ENCODE measurements at regions not wholly inside any gene's neighbourhood (a gene's known extent, or its start where the extent isn't known, plus 50 kb on each side); places are given as distances from the start of the nearest gene placed in this dataset.

- TF ChIP-seq ZNF114 (CRISPR knock-in tag; IDR thresholded peaks at IDR 0.05) (no peak), JUNB (IDR thresholded peaks at IDR 0.05; ENCODE audit: unreplicated experiment) (no peak), POLR2AphosphoS5 (IDR thresholded peaks at IDR 0.05; ENCODE audit: low read depth) (no peak), EZH2phosphoT487 (IDR thresholded peaks at IDR 0.05; ENCODE audit: unreplicated experiment) (no peak), ZNF331 (CRISPR knock-in tag; IDR thresholded peaks at IDR 0.05; ENCODE audit: low read depth) (no peak), CTCF (conservative IDR thresholded peaks at IDR 0.05; ENCODE audit: low read depth in 2 of 2) (no peak), REST (IDR thresholded peaks at IDR 0.05; ENCODE audit: unreplicated experiment) (no peak), CREB1 (CRISPR knock-in tag; IDR thresholded peaks at IDR 0.05; ENCODE audit: low read depth) (no peak), EZH2 (IDR thresholded peaks at IDR 0.05; ENCODE audit: low read depth, unreplicated experiment) (no peak), STAT1 (IDR thresholded peaks at IDR 0.05; ENCODE audit: unreplicated experiment) (no peak), ZNF462 (CRISPR knock-in tag; IDR thresholded peaks at IDR 0.05) (no peak), NANOG (IDR thresholded peaks at IDR 0.05; ENCODE audit: borderline replicate concordance) (no peak)
- peaks cover 10% of the 10 kb centered on the region for H3K4me1 Mint-ChIP-seq
- H3K27ac Mint-ChIP-seq: peak overlapping the region; percentile 18; the same call in 1 of the 2 replicates
- H3K27me3 Mint-ChIP-seq (ENCODE audit: insufficient read depth, low read depth, poor library complexity): peaks cover 3% of the 10 kb centered on the region
- no peaks in the 10 kb centered on the region for H3K36me3 Mint-ChIP-seq (ENCODE audit: low read depth)
- Histone ChIP-seq H3K79me2 (replicated peaks; ENCODE audit: insufficient read depth) (no peaks in the 10 kb centered on the region), H3K4me2 (no peak overlapping the region), H3F3A (replicated peaks; ENCODE audit: low read depth) (no peaks in the 10 kb centered on the region), H2AFZ (peak overlapping the region; percentile 21; the same call in 1 of the 2 replicates), H3K9me2 (ENCODE audit: insufficient read depth) (peaks cover 19% of the 10 kb centered on the region), H3K27me3 (ENCODE audit: insufficient read depth) (no peaks in the 10 kb centered on the region), H3K27ac (ENCODE audit: low read depth) (no peak overlapping the region), H4K20me1 (replicated peaks; ENCODE audit: insufficient read depth) (no peaks in the 10 kb centered on the region), H3K4me1 (ENCODE audit: insufficient read depth) (peaks cover 12% of the 10 kb centered on the region), H3K36me3 (ENCODE audit: insufficient read depth) (no peaks in the 10 kb centered on the region), H3K4me3 (no peak overlapping the region)
- no peak overlapping the region for H3K4me3 Mint-ChIP-seq
- no peak for DNase-seq (ENCODE audit: low spot score)
- no peak for ATAC-seq
- H3K9me3 Mint-ChIP-seq: no peaks in the 10 kb centered on the region; the same call in 2 of the 3 replicates
These were observed 77.9 kb downstream of the MRPL32 start for GRCh38 chr7:43010061-43010460.
